Lower lobe of right lung (tissue), 2 donors: ENCODE measurements at regions not wholly inside any gene's neighbourhood (a gene's known extent, or its start where the extent isn't known, plus 50 kb on each side); places are given as distances from the start of the nearest gene placed in this dataset.
"Not testable (repeated sequence)": the region's sequence is repeated elsewhere in the genome, so short reads cannot be mapped to it uniquely, and the experiment has no call there.

Source experiments
- ATAC-seq, 2 donors: fragments of 200-7000 bp; cut with Tn5 transposase; one replicate each; pipeline ENCODE4 v1.9.1; 2020 to 2022; ENCODE audit warnings: mild to moderate bottlenecking in 2 of 2, moderate library complexity in 2 of 2
- DNase-seq: peaks from one replicate; pipeline ENCODE4 v3.0.0-alpha.2; 2020
- H3K27ac ChIP-seq: fragments of 200-600 bp; one replicate; pipeline ENCODE4 v1.8.0; 2022
- H3K27me3 ChIP-seq: fragments of 200-600 bp; one replicate; pipeline ENCODE4 v1.8.0; 2022; ENCODE audit warnings: low read depth
- H3K36me3 ChIP-seq: fragments of 200-600 bp; one replicate; pipeline ENCODE4 v1.8.0; 2022; ENCODE audit warnings: mild to moderate bottlenecking
- H3K4me1 ChIP-seq: fragments of 200-600 bp; one replicate; pipeline ENCODE4 v1.8.0; 2022
- H3K4me3 ChIP-seq: fragments of 200-600 bp; one replicate; pipeline ENCODE4 v1.8.0; 2022; ENCODE audit warnings: mild to moderate bottlenecking
- H3K9me3 ChIP-seq: fragments of 200-600 bp; one replicate; pipeline ENCODE4 v1.8.0; 2022
- intact Hi-C: fragments of 100-400 bp; cut with DNase I; formaldehyde crosslinking; loops from one replicate; pipeline ENCODE4 v1.11.0; 2022
- TF ChIP-seq, protein P1 (sequence below): fragments of 200-600 bp; IDR thresholded peaks from one replicate; pipeline ENCODE4 v1.8.0; 2022; ENCODE audit warnings: antibody characterized with exemption, mild to moderate bottlenecking
- donor health status: DM: no; HTN: yes; CAD: no; lungs with severe emphysema.

DNA sequence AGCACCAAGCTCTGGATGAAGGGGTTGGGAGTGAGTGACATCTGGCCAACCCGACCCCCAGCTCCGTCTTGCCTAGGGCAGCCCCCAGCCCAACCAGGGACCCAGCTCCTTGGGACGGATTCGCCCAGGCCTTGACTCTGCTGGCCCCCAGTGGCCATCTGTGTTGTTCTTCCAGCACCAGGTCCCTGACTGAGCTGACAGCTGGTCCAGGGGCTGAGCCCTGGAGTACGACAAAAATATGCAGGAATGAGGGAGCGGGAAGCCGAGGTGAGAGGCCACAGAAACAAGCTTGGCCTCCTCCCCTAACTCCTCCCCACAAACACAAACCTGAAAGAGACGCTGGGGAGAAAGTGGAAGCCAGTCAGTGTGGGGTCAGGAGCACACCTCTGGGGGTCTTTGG lies 55.0 kb upstream of the PAX7 start:
- ATAC-seq (peak; percentile 51 to 80), DNase-seq (peak; percentile 79)
- Histone ChIP-seq H3K27ac (no peak overlapping the region), H3K4me1 (no peaks in the 10 kb centered on the region), H3K27me3 (peaks cover 14% of the 10 kb centered on the region), H3K4me3 (no peak overlapping the region), H3K9me3 (no peaks in the 10 kb centered on the region), H3K36me3 (no peaks in the 10 kb centered on the region)
- TF ChIP-seq, protein P1, sequence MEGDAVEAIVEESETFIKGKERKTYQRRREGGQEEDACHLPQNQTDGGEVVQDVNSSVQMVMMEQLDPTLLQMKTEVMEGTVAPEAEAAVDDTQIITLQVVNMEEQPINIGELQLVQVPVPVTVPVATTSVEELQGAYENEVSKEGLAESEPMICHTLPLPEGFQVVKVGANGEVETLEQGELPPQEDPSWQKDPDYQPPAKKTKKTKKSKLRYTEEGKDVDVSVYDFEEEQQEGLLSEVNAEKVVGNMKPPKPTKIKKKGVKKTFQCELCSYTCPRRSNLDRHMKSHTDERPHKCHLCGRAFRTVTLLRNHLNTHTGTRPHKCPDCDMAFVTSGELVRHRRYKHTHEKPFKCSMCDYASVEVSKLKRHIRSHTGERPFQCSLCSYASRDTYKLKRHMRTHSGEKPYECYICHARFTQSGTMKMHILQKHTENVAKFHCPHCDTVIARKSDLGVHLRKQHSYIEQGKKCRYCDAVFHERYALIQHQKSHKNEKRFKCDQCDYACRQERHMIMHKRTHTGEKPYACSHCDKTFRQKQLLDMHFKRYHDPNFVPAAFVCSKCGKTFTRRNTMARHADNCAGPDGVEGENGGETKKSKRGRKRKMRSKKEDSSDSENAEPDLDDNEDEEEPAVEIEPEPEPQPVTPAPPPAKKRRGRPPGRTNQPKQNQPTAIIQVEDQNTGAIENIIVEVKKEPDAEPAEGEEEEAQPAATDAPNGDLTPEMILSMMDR: peak; percentile 86
- intact Hi-C loops: no loop called here

DNA sequence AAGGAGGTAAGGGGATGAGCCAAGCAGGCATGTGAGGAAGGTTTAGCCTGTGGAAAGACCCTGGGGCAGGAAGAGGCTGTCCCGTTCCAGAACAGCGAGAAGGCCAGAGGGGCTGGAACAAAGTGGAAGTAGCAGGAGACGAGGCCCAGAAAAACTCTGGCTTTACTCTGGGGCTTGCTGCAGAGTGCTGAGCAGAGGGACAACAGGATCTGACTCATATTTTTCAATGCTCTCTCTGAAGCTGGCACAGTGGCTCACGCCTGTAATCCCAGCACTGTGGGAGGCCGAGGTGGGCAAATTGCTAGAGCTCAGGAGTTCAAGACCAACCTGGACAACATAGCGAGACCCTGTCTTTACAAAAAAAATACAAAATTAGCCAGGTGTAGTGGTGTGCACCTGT lies 52.4 kb upstream of the PAX7 start:
- TF ChIP-seq, protein P1: no peak
- ATAC-seq (no peak), DNase-seq (no peak)
- Histone ChIP-seq H3K27ac (no peak overlapping the region), H3K4me3 (no peak overlapping the region), H3K27me3 (peaks cover 24% of the 10 kb centered on the region), H3K36me3 (no peaks in the 10 kb centered on the region), H3K4me1 (peaks cover under 1% of the 10 kb centered on the region), H3K9me3 (no peaks in the 10 kb centered on the region)
- intact Hi-C loops: no loop called here

DNA sequence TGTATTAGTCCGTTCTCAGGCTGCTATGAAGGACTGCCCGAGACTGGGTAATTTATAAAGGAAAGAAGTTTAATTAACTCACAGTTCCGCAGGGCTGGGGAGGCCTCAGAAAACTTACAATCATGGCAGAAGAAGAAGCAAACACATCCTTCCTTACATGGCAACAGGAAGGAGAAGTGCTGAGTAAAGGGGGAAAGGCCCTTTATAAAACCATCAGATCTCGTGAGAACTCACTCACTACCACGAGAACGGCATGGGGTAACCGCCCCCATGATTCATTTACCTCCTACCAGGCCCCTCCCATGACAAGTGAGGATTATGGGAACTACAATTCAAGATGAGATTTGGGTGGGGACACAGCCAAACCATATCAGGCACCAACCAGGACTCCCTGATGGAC lies 51.4 kb upstream of the PAX7 start:
- H3K27ac ChIP-seq, H3K36me3 ChIP-seq, H3K4me3 ChIP-seq, ATAC-seq, DNase-seq, intact Hi-C loops, H3K9me3 ChIP-seq: not testable (repeated sequence)
- H3K27me3 ChIP-seq: peaks cover 24% of the 10 kb centered on the region
- peaks cover 10% of the 10 kb centered on the region for H3K4me1 ChIP-seq

DNA sequence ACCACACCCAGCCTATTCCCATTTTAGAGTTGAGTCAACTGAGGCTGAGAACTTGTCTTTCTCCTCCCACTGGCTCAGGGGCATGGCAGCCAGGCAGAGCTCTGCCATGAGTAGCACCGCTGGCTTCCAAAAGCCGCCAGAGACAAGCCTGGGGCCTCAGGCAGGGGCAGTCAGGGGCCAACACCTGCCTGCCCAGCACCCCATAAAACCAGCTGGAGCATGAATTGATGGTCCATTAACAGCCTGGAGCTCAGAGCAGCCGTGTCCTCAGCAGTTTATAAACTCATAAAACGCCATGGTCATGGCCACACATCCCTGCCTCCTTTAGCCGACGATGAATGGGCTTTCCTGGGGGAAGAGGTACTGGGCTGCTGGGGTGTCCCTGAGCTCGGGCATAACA lies 50.6 kb upstream of the PAX7 start:
- Histone ChIP-seq H3K4me1 (peaks cover 15% of the 10 kb centered on the region), H3K9me3 (no peaks in the 10 kb centered on the region), H3K27ac (no peak overlapping the region), H3K27me3 (peaks cover 27% of the 10 kb centered on the region), H3K36me3 (no peaks in the 10 kb centered on the region), H3K4me3 (no peak overlapping the region)
- ATAC-seq (no peak), DNase-seq (no peak)
- intact Hi-C loops: no loop called here
- TF ChIP-seq, protein P1: no peak

DNA sequence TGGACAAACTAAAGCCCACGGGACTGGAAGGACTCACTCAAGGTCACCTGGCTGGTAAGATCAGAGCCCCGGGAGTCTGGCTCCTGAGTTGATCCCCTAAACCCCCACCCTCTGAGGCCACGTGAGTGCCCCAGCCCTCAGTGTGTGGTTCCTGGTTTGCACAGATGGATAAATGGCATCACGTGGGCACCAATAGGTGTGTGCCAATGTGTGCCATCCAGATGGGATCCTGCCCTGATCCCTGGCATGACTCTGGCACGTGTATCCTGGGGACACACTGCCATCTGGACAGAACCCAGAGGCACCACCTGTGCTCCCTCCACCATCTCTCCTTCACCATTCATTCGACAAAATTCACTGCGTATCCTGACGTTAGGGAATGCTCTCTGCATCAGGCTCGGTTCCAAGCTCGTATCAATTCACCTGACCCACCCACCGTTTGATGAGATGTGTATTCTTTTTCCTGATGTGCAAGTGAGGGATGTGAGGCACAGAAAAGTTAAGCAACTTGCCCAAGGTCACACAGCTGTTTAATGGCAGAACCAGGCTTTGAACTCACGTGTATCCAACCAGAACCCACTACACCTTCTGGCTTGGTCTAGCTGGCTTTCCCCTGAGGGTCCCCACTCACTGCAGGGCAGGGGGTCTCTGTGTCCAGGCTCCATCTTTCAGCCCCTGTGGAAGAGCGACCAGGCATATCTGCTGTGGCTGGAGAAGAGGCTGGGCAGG lies 49.8 kb upstream of the PAX7 start:
- H3K36me3 ChIP-seq: no peaks in the 10 kb centered on the region
- H3K9me3 ChIP-seq: no peaks in the 10 kb centered on the region
- H3K4me3 ChIP-seq: no peak overlapping the region
- H3K4me1 ChIP-seq: peaks cover 15% of the 10 kb centered on the region
- peaks cover 23% of the 10 kb centered on the region for H3K27me3 ChIP-seq
- TF ChIP-seq, protein P1: no peak
- DNase-seq: no peak
- intact Hi-C loops: no loop called here
- ATAC-seq: no peak
- H3K27ac ChIP-seq: no peak overlapping the region
